Ovary (tissue), 3 donors: ENCODE measurements at regions not wholly inside any gene's neighbourhood (a gene's known extent, or its start where the extent isn't known, plus 50 kb on each side); places are given as distances from the start of the nearest gene placed in this dataset.

Experiments
- CTCF ChIP-seq, 3 donors: fragments of 450-650 bp in 2 of 3; fragments of 200-600 bp in 1 of 3; IDR thresholded peaks; one replicate each; pipeline versions ENCODE4 v1.5.1 to v1.8.0; 2016 to 2022; ENCODE audit warnings: antibody characterized with exemption in 3 of 3, mild to moderate bottlenecking in 1 of 3
- EP300 ChIP-seq: sonication (generic); formaldehyde crosslinking; IDR thresholded peaks from one replicate; pipeline ENCODE4 v1.6.1; 2017; ENCODE audit warnings: antibody characterized with exemption
- POLR2A ChIP-seq: fragments of 450-650 bp; IDR thresholded peaks from one replicate; pipeline ENCODE4 v1.6.1; 2017; ENCODE audit warnings: antibody characterized with exemption, mild to moderate bottlenecking, moderate library complexity
- donor health status: DM: no; HTN: no; CAD: no.

DNA sequence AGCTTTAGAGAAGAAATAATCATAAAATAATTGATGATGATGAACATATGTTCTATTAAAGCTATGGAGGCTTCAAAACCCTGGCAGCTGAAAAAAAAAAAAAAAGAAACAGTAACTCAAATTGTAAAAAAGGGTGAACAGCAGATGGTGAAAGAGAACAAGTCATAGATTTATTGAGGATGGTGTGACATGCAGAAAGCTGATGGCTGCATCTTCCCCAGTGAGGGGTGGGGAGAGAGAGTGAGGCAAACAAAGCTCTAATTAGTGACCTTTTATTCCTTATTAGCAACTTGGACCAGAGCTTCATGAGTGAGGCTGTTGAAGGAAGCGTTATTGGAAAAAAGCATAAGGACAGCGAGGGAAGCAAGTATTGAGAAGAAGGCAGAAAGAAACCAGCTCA is 191.7 kb downstream of the EDN1 start:
- no peak for TF ChIP-seq CTCF (IDR thresholded peaks at IDR 0.05)
- no peak for TF ChIP-seq POLR2A
- TF ChIP-seq EP300, result no peak
